ENCODE measurements at regions not wholly inside any gene's neighbourhood (a gene's known extent, or its start where the extent isn't known, plus 50 kb on each side); places are given as distances from the start of the nearest gene placed in this dataset.

- TF ChIP-seq REST (IDR thresholded peaks at IDR 0.05; ENCODE audit: borderline replicate concordance) (no peak), CTCF (IDR thresholded peaks at IDR 0.05; ENCODE audit: poor library complexity, severe bottlenecking) (no peak), EZH2 (IDR thresholded peaks at IDR 0.05; ENCODE audit: borderline replicate concordance, insufficient read depth, low read length, poor library complexity, severe bottlenecking) (no peak), EP300 (conservative IDR thresholded peaks at IDR 0.05; ENCODE audit: poor library complexity, severe bottlenecking) (no peak), TAF1 (IDR thresholded peaks at IDR 0.05; ENCODE audit: low read depth) (no peak), RAD21 (conservative IDR thresholded peaks at IDR 0.05) (no peak), MXI1 (conservative IDR thresholded peaks at IDR 0.05; ENCODE audit: poor library complexity, severe bottlenecking) (no peak), POLR2AphosphoS5 (IDR thresholded peaks at IDR 0.05) (no peak)
These were observed 329.0 kb downstream of the MAF start for GRCh38 chr16:79271583-79271982.

Data from neural cell (in vitro differentiated cells).